GM20000 (cell line): ENCODE measurements at regions not wholly inside any gene's neighbourhood (a gene's known extent, or its start where the extent isn't known, plus 50 kb on each side); places are given as distances from the start of the nearest gene placed in this dataset.

Experiments used
- DNase-seq: peaks from one replicate; pipeline ENCODE4 v3.0.0; 2012; ENCODE audit warnings: low spot score
- TF ChIP-seq, protein P1 (sequence below): IDR thresholded peaks from 2 replicates; pipeline ENCODE4 v1.5.1; 2012; ENCODE audit warnings: mild to moderate bottlenecking, control low read depth; ENCODE audit errors: extremely low read depth, missing control alignments

DNA sequence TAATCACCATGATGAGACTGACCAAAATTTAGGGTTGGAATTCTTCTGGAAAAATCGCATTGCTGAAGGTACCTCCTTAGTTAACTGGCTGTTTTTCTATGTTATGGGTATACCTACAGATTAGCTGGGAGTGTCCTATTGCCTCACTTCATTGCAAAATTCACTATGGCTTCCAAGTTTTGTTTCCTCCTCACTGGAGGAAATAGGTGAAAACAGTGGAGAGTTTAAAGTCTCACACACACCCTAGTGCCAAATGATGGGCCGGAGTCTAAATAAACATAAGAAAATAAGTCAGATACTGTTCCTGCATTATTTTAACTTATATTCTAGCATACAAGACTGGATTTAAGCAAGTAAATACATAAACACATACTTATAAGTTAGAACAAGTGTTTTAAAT, 98.2 kb downstream of the AHR start:
- no peak for DNase-seq
- TF ChIP-seq, protein P1, sequence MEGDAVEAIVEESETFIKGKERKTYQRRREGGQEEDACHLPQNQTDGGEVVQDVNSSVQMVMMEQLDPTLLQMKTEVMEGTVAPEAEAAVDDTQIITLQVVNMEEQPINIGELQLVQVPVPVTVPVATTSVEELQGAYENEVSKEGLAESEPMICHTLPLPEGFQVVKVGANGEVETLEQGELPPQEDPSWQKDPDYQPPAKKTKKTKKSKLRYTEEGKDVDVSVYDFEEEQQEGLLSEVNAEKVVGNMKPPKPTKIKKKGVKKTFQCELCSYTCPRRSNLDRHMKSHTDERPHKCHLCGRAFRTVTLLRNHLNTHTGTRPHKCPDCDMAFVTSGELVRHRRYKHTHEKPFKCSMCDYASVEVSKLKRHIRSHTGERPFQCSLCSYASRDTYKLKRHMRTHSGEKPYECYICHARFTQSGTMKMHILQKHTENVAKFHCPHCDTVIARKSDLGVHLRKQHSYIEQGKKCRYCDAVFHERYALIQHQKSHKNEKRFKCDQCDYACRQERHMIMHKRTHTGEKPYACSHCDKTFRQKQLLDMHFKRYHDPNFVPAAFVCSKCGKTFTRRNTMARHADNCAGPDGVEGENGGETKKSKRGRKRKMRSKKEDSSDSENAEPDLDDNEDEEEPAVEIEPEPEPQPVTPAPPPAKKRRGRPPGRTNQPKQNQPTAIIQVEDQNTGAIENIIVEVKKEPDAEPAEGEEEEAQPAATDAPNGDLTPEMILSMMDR: no peak

DNA sequence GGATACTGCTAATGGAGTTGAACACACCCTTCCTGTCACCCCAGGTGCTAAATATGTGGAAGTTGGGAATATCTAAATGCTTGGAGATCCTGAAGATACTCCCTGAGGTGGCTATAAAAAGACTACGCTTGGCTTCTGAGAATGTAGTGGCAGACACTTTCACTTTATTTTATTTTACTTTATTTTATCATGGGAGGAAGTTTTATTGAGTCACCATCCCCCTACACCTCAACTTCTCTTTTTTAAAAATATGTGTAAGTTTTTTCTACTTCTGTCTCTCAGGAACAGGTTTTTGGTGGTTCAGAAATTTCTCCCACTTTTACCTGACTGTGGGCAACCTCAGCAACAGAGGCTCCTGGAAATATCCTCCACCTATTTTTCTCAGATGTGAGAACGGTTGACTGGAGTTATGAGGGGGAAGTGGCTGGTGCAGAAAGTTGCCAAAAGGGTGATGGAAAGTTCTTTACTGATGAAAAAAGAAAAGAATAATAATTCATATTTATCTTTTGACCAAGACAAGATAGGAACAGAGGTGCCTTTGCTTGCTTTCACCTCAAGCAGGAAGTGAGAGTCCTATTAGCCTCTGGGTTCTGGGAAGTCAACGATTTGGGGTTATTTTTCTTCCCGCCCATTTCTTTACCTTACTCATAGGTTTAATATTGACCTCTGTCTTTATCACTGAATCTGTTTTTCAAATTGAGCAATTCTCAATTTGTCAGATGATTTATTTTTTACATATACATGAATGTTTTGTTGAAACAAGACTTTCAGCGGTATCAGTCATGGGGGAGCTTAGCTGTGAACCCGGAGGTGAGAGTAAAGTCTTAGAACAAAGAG, 103.6 kb downstream of the AHR start:
- TF ChIP-seq, protein P1: no peak
- DNase-seq: peak; percentile 31

DNA sequence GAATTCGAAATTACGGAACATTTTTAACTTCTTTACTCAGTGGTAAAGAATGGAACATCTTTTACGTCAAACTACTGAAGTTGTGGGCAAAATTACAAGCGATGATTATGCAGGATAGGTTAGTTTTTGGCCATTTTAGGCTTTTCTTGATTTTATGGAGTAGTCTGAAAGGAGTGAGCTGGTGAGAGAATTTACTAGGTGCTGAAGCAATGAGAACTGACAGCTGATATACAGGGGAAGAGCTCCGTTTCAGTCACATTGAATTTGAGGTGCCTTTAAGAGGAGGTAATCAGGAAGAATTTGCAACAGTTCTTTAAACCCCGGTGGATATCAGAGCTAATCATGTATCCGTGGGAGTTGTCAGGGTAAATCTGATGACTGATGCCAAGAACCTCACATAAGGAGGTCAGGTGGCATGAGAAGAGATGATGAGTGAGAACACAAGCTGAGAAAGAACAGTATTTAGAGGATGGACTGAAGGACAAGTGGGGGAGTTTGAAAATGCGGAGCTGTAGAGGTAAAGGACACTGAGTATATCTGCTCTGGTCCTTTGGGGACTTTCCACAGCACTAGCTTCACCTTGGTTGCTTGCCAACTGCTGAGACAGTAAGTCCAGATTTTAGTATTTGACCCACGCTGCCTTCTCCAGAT, 104.3 kb downstream of the AHR start:
- DNase-seq: peak; percentile 54
- TF ChIP-seq, protein P1: no peak

- DNase-seq: no peak
- TF ChIP-seq, protein P1: no peak
Measured at GRCh38 chr7:17404006-17404405, 105.6 kb downstream of the AHR start.

- TF ChIP-seq, protein P1: no peak
- no peak for DNase-seq
Measured at GRCh38 chr7:17405786-17406185, 107.3 kb downstream of the AHR start.

- no peak for DNase-seq
Measured at GRCh38 chr7:17406738-17407137, 108.3 kb downstream of the AHR start.

GRCh38 chr7:17407229-17407628, 108.8 kb downstream of the AHR start:
- no peak for DNase-seq
- TF ChIP-seq, protein P1: no peak

More at GRCh38 chr7:17406738-17407137, 108.3 kb downstream of the AHR start:
- TF ChIP-seq, protein P1: no peak
